ENCODE measurements at regions not wholly inside any gene's neighbourhood (a gene's known extent, or its start where the extent isn't known, plus 50 kb on each side); places are given as distances from the start of the nearest gene placed in this dataset.

DNA sequence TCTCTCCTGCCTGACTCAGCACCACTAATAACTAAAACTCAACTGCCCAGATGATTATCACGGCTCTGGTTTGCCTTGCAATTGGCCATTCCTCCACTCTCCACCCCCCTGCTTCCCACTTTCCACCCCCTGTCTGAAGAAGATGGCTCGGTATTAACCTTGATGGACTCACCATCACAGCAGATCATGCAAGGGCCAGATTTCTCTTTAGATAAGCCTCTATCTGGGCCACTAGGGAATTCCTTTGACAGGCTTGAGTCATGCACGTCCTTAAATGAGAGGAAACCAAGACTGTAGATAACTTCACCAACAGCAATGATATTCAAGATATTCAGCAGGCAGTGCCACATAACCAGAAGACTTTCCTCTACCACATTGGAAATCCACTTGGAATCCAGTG, 131.1 kb upstream of the NBEA start:
- H3K36me3 ChIP-seq: no peaks in the 10 kb centered on the region
- H3K4me1 ChIP-seq: no peaks in the 10 kb centered on the region
- no peak overlapping the region for H3K4me3 ChIP-seq
- no peaks in the 10 kb centered on the region for H3K9me3 ChIP-seq
- no peak overlapping the region for H3K27ac ChIP-seq
- no peaks in the 10 kb centered on the region for H3K27me3 ChIP-seq
- DNase-seq: no peak
- TF ChIP-seq POLR2A (IDR thresholded peaks at IDR 0.05): no peak
- TF ChIP-seq, protein P1, sequence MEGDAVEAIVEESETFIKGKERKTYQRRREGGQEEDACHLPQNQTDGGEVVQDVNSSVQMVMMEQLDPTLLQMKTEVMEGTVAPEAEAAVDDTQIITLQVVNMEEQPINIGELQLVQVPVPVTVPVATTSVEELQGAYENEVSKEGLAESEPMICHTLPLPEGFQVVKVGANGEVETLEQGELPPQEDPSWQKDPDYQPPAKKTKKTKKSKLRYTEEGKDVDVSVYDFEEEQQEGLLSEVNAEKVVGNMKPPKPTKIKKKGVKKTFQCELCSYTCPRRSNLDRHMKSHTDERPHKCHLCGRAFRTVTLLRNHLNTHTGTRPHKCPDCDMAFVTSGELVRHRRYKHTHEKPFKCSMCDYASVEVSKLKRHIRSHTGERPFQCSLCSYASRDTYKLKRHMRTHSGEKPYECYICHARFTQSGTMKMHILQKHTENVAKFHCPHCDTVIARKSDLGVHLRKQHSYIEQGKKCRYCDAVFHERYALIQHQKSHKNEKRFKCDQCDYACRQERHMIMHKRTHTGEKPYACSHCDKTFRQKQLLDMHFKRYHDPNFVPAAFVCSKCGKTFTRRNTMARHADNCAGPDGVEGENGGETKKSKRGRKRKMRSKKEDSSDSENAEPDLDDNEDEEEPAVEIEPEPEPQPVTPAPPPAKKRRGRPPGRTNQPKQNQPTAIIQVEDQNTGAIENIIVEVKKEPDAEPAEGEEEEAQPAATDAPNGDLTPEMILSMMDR (IDR thresholded peaks at IDR 0.05): no peak

GRCh38 chr13:34815526-34815925, 126.5 kb upstream of the NBEA start:
- no peak for TF ChIP-seq POLR2A (IDR thresholded peaks at IDR 0.05)
- TF ChIP-seq, protein P1 (IDR thresholded peaks at IDR 0.05): no peak
- Histone ChIP-seq H3K4me3 (no peak overlapping the region), H3K4me1 (no peaks in the 10 kb centered on the region), H3K27ac (no peak overlapping the region), H3K9me3 (no peaks in the 10 kb centered on the region), H3K27me3 (no peaks in the 10 kb centered on the region), H3K36me3 (no peaks in the 10 kb centered on the region)
- no peak for DNase-seq

GRCh38 chr13:34816245-34816884, 125.7 kb upstream of the NBEA start:
- DNase-seq: no peak
- Histone ChIP-seq H3K4me3 (no peak overlapping the region), H3K4me1 (no peaks in the 10 kb centered on the region), H3K27ac (no peak overlapping the region), H3K36me3 (no peaks in the 10 kb centered on the region), H3K27me3 (no peaks in the 10 kb centered on the region), H3K9me3 (no peaks in the 10 kb centered on the region)
- TF ChIP-seq, protein P1 (IDR thresholded peaks at IDR 0.05): no peak
- TF ChIP-seq POLR2A (IDR thresholded peaks at IDR 0.05): no peak

- no peaks in the 10 kb centered on the region for H3K36me3 ChIP-seq
- H3K4me3 ChIP-seq: no peak overlapping the region
- H3K27ac ChIP-seq: no peak overlapping the region
- DNase-seq: no peak
- no peaks in the 10 kb centered on the region for H3K27me3 ChIP-seq
- H3K4me1 ChIP-seq: no peaks in the 10 kb centered on the region
- H3K9me3 ChIP-seq: no peaks in the 10 kb centered on the region
- no peak for TF ChIP-seq POLR2A (IDR thresholded peaks at IDR 0.05)
- TF ChIP-seq, protein P1 (IDR thresholded peaks at IDR 0.05): no peak
These were observed 125.0 kb upstream of the NBEA start for GRCh38 chr13:34816908-34817665.

DNA sequence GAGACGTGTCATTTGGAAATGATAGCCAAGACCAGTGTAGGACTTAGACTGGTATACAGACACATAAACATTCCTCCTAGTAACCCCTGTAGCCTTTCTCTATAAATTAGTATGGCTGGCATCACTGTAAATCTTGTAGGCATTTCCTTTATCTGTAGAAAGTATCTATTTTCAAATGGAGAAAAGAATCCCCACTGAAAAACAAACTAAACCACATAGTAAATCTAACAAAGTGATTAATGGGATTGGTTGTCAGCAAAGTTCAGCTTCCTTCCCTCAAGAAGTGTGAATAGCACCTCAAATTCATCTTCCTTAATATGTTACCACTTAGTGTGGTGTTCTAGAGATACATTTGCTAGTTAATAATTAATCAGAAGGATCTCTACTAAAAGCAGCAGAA, 119.4 kb upstream of the NBEA start:
- Histone ChIP-seq H3K27ac (no peak overlapping the region), H3K27me3 (no peaks in the 10 kb centered on the region), H3K4me3 (no peak overlapping the region), H3K9me3 (no peaks in the 10 kb centered on the region), H3K4me1 (no peaks in the 10 kb centered on the region), H3K36me3 (no peaks in the 10 kb centered on the region)
- TF ChIP-seq, protein P1 (IDR thresholded peaks at IDR 0.05): no peak
- TF ChIP-seq POLR2A (IDR thresholded peaks at IDR 0.05): no peak
- no peak for DNase-seq

Measured in Peyer's patch (tissue), 4 donors.